ENCODE measurements at regions not wholly inside any gene's neighbourhood (a gene's known extent, or its start where the extent isn't known, plus 50 kb on each side); places are given as distances from the start of the nearest gene placed in this dataset.

DNA sequence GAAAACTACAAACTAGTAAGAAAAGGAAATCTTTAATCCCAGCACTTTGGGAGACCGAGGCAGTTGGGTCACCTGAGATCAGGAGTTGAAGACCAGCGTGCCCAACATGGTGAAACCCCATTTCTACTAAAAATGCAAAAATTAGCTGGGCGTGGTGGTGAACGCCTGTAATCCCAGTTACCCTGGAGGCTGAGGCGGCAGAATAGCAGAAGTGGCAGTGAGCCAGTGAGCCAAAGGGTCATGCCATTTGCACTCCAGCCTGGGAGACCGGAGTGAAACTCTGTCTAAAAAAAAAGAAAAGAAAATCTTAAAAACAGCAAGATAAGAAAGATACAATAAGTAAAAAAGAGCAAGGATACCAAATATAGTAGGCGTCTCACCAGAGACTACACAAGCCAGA lies 502.9 kb upstream of the ID2 start:
- Histone ChIP-seq H2BK120ac (ENCODE audit: low read depth, low read length) (no peak overlapping the region), H3K79me1 (ENCODE audit: low read depth, low read length) (no peaks in the 10 kb centered on the region), H2BK5ac (ENCODE audit: low read length) (no peak overlapping the region), H3K4me3 (ENCODE audit: low read length in 2 of 2) (no peak overlapping the region), H3K23ac (ENCODE audit: low read depth, low read length, poor library complexity) (no peak overlapping the region), H3K4me2 (ENCODE audit: insufficient read depth, low read length, poor library complexity, severe bottlenecking) (no peak overlapping the region), H3K4me1 (ENCODE audit: control insufficient read depth in 2 of 2, insufficient read depth in 1 of 2, low read depth in 1 of 2, low read length in 2 of 2) (no peaks in the 10 kb centered on the region), H3K27ac (replicated peaks; ENCODE audit: low read length) (no peak overlapping the region), H2BK15ac (ENCODE audit: low read length) (no peak overlapping the region), H3K27me3 (ENCODE audit: control insufficient read depth in 3 of 3, insufficient read depth in 3 of 3, low read depth in 1 of 3, low read length in 3 of 3) (no peaks in the 10 kb centered on the region), H3K36me3 (replicated peaks in 1 of 2; ENCODE audit: control insufficient read depth in 2 of 2, insufficient read depth in 2 of 2, low read length in 2 of 2) (no peaks in the 10 kb centered on the region), H3K4ac (ENCODE audit: low read length) (no peak overlapping the region), H3K14ac (ENCODE audit: low read length) (no peak overlapping the region), H2AK5ac (ENCODE audit: low read depth, low read length) (no peak overlapping the region), H2AFZ (ENCODE audit: low read length) (no peak overlapping the region), H3K9ac (ENCODE audit: low read depth, low read length, poor library complexity) (no peak overlapping the region), H2BK12ac (ENCODE audit: low read length) (no peak overlapping the region), H3K9me3 (replicated peaks in 1 of 2; ENCODE audit: control insufficient read depth in 2 of 2, insufficient read depth in 1 of 2, low read depth in 1 of 2, low read length in 2 of 2) (peaks cover 0 to 3% of the 10 kb centered on the region in 2 donors), H4K91ac (ENCODE audit: low read depth, low read length, poor library complexity) (no peak overlapping the region), H3K18ac (ENCODE audit: low read length) (no peak overlapping the region), H4K8ac (ENCODE audit: low read depth, low read length) (no peak overlapping the region)
- no peak for DNase-seq (ENCODE audit: low spot score)
- WGBS, 2 donors (ENCODE audit: extremely low coverage in 2 of 2, insufficient read length in 2 of 2, insufficient replicate concordance in 1 of 2) = no CpG with 5 or more reads among the region's 7 CpGs

DNA sequence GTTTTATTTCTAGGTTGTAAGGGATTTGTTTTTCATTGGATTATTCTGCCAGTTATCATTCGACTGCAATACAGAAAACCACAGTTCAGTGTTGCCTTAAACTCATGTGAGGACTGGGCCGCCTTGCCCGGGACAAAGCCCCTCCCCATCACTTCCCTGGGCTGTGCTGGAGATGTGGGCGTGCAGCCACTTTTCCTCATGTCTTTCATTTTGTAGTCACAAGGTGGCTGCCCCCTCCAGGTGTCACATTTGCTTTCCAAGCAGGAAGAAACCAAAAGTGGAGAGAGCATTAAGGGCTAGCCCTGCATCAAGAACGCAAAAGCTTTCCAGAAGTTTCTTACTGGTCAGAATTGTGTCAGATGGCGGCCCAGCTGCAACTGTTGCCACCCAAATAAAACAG lies 492.5 kb upstream of the ID2 start:
- no peaks in the 10 kb centered on the region for H3K27me3 ChIP-seq (ENCODE audit: control insufficient read depth in 3 of 3, insufficient read depth in 3 of 3, low read depth in 1 of 3, low read length in 3 of 3)
- no peak overlapping the region for H3K9ac ChIP-seq (ENCODE audit: low read depth, low read length, poor library complexity)
- no peaks in the 10 kb centered on the region for H3K79me1 ChIP-seq (ENCODE audit: low read depth, low read length)
- DNase-seq (ENCODE audit: low spot score) = no peak
- no peak overlapping the region for H2BK120ac ChIP-seq (ENCODE audit: low read depth, low read length)
- no peaks in the 10 kb centered on the region for H3K36me3 ChIP-seq (replicated peaks in 1 of 2; ENCODE audit: control insufficient read depth in 2 of 2, insufficient read depth in 2 of 2, low read length in 2 of 2)
- no peak overlapping the region for H2AK5ac ChIP-seq (ENCODE audit: low read depth, low read length)
- H3K4me2 ChIP-seq (ENCODE audit: insufficient read depth, low read length, poor library complexity, severe bottlenecking) = no peak overlapping the region
- H3K27ac ChIP-seq (replicated peaks; ENCODE audit: low read length) = no peak overlapping the region
- H2BK15ac ChIP-seq (ENCODE audit: low read length) = no peak overlapping the region
- no peak overlapping the region for H3K14ac ChIP-seq (ENCODE audit: low read length)
- WGBS, 2 donors (ENCODE audit: extremely low coverage in 2 of 2, insufficient read length in 2 of 2, insufficient replicate concordance in 1 of 2) = no CpG with 5 or more reads among the region's 6 CpGs
- H4K8ac ChIP-seq (ENCODE audit: low read depth, low read length) = no peak overlapping the region
- H4K91ac ChIP-seq (ENCODE audit: low read depth, low read length, poor library complexity) = no peak overlapping the region
- no peak overlapping the region for H3K4me3 ChIP-seq (ENCODE audit: low read length in 2 of 2)
- peak overlapping the region; percentile 28 for H2AFZ ChIP-seq (ENCODE audit: low read length)
- peak overlapping the region; percentile 46 for H2BK12ac ChIP-seq (ENCODE audit: low read length)
- H2BK5ac ChIP-seq (ENCODE audit: low read length) = no peak overlapping the region
- H3K18ac ChIP-seq (ENCODE audit: low read length) = peak overlapping the region; percentile 27
- H3K23ac ChIP-seq (ENCODE audit: low read depth, low read length, poor library complexity) = no peak overlapping the region
- H3K9me3 ChIP-seq (replicated peaks in 1 of 2; ENCODE audit: control insufficient read depth in 2 of 2, insufficient read depth in 1 of 2, low read depth in 1 of 2, low read length in 2 of 2) = peaks cover 3 to 9% of the 10 kb centered on the region in 2 donors
- H3K4me1 ChIP-seq (ENCODE audit: control insufficient read depth in 2 of 2, insufficient read depth in 1 of 2, low read depth in 1 of 2, low read length in 2 of 2) = peaks cover 15 to 21% of the 10 kb centered on the region in 2 donors
- peak overlapping the region; percentile 39 for H3K4ac ChIP-seq (ENCODE audit: low read length)

DNA sequence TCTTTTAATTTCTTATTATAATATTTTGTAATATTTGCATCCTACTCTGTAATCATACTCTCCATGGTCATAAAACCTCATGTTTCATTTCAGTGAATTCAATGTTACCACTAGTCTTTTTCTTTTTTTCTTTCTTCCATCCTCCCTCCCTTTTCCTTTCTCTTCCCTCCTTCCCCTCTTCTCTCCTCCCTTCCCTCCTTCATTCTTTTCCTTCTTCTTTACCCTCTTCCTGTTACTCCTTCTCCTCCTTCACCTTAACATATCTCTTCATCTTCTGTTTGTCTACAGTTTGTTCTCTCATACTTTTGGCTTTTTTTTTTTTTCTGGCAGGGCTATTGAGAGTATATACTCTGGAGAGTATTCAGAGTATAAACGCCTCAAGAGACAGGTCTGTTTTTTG lies 491.6 kb upstream of the ID2 start:
- no CpG with 5 or more reads among the region's 1 CpG for WGBS, 2 donors (ENCODE audit: extremely low coverage in 2 of 2, insufficient read length in 2 of 2, insufficient replicate concordance in 1 of 2)

DNA sequence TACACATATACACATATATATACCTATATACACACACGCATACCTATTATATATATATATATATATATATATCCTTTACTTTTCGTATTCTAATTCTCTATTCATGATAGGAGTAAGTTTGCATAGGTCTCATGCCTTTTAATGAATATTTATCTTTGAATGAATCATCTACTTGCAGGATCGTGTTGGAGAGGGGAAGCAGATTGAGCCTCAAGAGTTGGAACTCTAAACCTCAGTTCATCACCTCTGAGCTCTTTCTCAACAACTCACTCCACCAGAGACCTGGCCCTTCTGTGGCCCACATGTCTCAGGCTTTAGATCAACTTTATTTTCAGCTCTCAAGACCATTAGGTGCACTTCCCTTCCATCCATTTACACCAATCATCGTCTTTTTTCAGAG lies 490.4 kb upstream of the ID2 start:
- Histone ChIP-seq H3K14ac (ENCODE audit: low read length) (no peak overlapping the region), H3K36me3 (replicated peaks in 1 of 2; ENCODE audit: control insufficient read depth in 2 of 2, insufficient read depth in 2 of 2, low read length in 2 of 2) (no peaks in the 10 kb centered on the region), H3K79me1 (ENCODE audit: low read depth, low read length) (no peaks in the 10 kb centered on the region), H2BK5ac (ENCODE audit: low read length) (no peak overlapping the region), H3K18ac (ENCODE audit: low read length) (no peak overlapping the region), H3K27me3 (ENCODE audit: control insufficient read depth in 3 of 3, insufficient read depth in 3 of 3, low read depth in 1 of 3, low read length in 3 of 3) (no peaks in the 10 kb centered on the region), H3K4me1 (ENCODE audit: control insufficient read depth in 2 of 2, insufficient read depth in 1 of 2, low read depth in 1 of 2, low read length in 2 of 2) (peaks cover 16 to 21% of the 10 kb centered on the region in 2 donors), H2AFZ (ENCODE audit: low read length) (peak overlapping the region; percentile 3), H3K27ac (replicated peaks; ENCODE audit: low read length) (peak overlapping the region; percentile 66), H3K4me3 (ENCODE audit: low read length in 2 of 2) (no peak overlapping the region), H2BK120ac (ENCODE audit: low read depth, low read length) (no peak overlapping the region), H3K23ac (ENCODE audit: low read depth, low read length, poor library complexity) (no peak overlapping the region), H2BK12ac (ENCODE audit: low read length) (no peak overlapping the region), H3K9ac (ENCODE audit: low read depth, low read length, poor library complexity) (no peak overlapping the region), H3K9me3 (replicated peaks in 1 of 2; ENCODE audit: control insufficient read depth in 2 of 2, insufficient read depth in 1 of 2, low read depth in 1 of 2, low read length in 2 of 2) (no peaks in the 10 kb centered on the region), H2BK15ac (ENCODE audit: low read length) (no peak overlapping the region), H2AK5ac (ENCODE audit: low read depth, low read length) (no peak overlapping the region), H4K8ac (ENCODE audit: low read depth, low read length) (no peak overlapping the region), H4K91ac (ENCODE audit: low read depth, low read length, poor library complexity) (no peak overlapping the region), H3K4me2 (ENCODE audit: insufficient read depth, low read length, poor library complexity, severe bottlenecking) (no peak overlapping the region), H3K4ac (ENCODE audit: low read length) (no peak overlapping the region)
- no peak for DNase-seq (ENCODE audit: low spot score)
- 100% methylated on average over 2 of the region's 4 CpGs; no CpG with 5 or more reads in 1 of the 2 donors for WGBS, 2 donors (ENCODE audit: extremely low coverage in 2 of 2, insufficient read length in 2 of 2, insufficient replicate concordance in 1 of 2)

More for the DNA sequence above, 491.6 kb upstream of the ID2 start:
- Histone ChIP-seq H2BK5ac (ENCODE audit: low read length) (no peak overlapping the region), H3K23ac (ENCODE audit: low read depth, low read length, poor library complexity) (no peak overlapping the region), H3K18ac (ENCODE audit: low read length) (no peak overlapping the region), H3K36me3 (replicated peaks in 1 of 2; ENCODE audit: control insufficient read depth in 2 of 2, insufficient read depth in 2 of 2, low read length in 2 of 2) (no peaks in the 10 kb centered on the region), H2BK15ac (ENCODE audit: low read length) (no peak overlapping the region), H3K79me1 (ENCODE audit: low read depth, low read length) (no peaks in the 10 kb centered on the region), H2BK12ac (ENCODE audit: low read length) (no peak overlapping the region), H3K4me1 (ENCODE audit: control insufficient read depth in 2 of 2, insufficient read depth in 1 of 2, low read depth in 1 of 2, low read length in 2 of 2) (peaks cover 16 to 21% of the 10 kb centered on the region in 2 donors), H3K9me3 (replicated peaks in 1 of 2; ENCODE audit: control insufficient read depth in 2 of 2, insufficient read depth in 1 of 2, low read depth in 1 of 2, low read length in 2 of 2) (peaks cover 3 to 8% of the 10 kb centered on the region in 2 donors), H3K4me2 (ENCODE audit: insufficient read depth, low read length, poor library complexity, severe bottlenecking) (no peak overlapping the region), H2AFZ (ENCODE audit: low read length) (no peak overlapping the region), H3K14ac (ENCODE audit: low read length) (no peak overlapping the region), H3K27me3 (ENCODE audit: control insufficient read depth in 3 of 3, insufficient read depth in 3 of 3, low read depth in 1 of 3, low read length in 3 of 3) (no peaks in the 10 kb centered on the region), H3K27ac (replicated peaks; ENCODE audit: low read length) (no peak overlapping the region), H3K9ac (ENCODE audit: low read depth, low read length, poor library complexity) (no peak overlapping the region), H3K4ac (ENCODE audit: low read length) (no peak overlapping the region), H3K4me3 (ENCODE audit: low read length in 2 of 2) (no peak overlapping the region), H4K8ac (ENCODE audit: low read depth, low read length) (no peak overlapping the region), H2BK120ac (ENCODE audit: low read depth, low read length) (no peak overlapping the region), H4K91ac (ENCODE audit: low read depth, low read length, poor library complexity) (no peak overlapping the region), H2AK5ac (ENCODE audit: low read depth, low read length) (no peak overlapping the region)
- DNase-seq (ENCODE audit: low spot score) = no peak

Data from neuronal stem cell (in vitro differentiated cells).